HepG2 (cell line): ENCODE measurements at regions not wholly inside any gene's neighbourhood (a gene's known extent, or its start where the extent isn't known, plus 50 kb on each side); places are given as distances from the start of the nearest gene placed in this dataset.

Experiments
- ATAC-seq: fragments of 200-7000 bp; cut with Tn5 transposase; 3 replicates; pipeline ENCODE4 v1.9.1; 2020; ENCODE audit warnings: mild to moderate bottlenecking, moderate library complexity
- BruUV-seq: library from RNA; stranded (reverse); fragments of 400-500 nt; replicated peaks from 2 replicates; lab custom pipeline; 2021; lab: Mats Ljungman, UMichigan
- CTCF ChIA-PET: fragments of 300-600 bp; formaldehyde crosslinking; extraction: SDS; loops from one replicate; lab custom pipeline; 2021; ENCODE audit warnings: low total read pairs, inconsistent platforms, low intra/inter-chr PET ratio; lab: Yijun Ruan, JAX
- POLR2A ChIA-PET: fragments of 350-600 bp; sonication (Branson Sonifier 250); formaldehyde crosslinking; loops from one replicate; lab custom pipeline; 2020; ENCODE audit warnings: antibody characterized with exemption, inconsistent platforms; lab: Yijun Ruan, JAX
- DNase-seq: peaks from one replicate; pipeline ENCODE4 v3.0.0-alpha.2; 2015; ENCODE audit warnings: low spot score
- FAIRE-seq: peaks from 3 replicates; lab custom pipeline; 2011; peaks lifted over from hg19 to GRCh38; lab: Jason Lieb, UNC
- H2AFZ ChIP-seq: one replicate; pipeline ENCODE4 v1.6.1; 2011; ENCODE audit warnings: low read length, inconsistent platforms
- H3K27ac ChIP-seq: fragments of 300-600 bp; 3 replicates; pipeline ENCODE4 v1.8.0; 2011; ENCODE audit warnings: mixed run types, mild to moderate bottlenecking, mixed read lengths, low read length, inconsistent platforms; ENCODE audit not compliant: insufficient read depth; ENCODE audit errors: extremely low read length
- H3K27me3 ChIP-seq, 2 experiments: fragments of 200-600 bp in 1 of 2; 2 replicates in 1 of 2; 3 replicates in 1 of 2; pipeline versions ENCODE4 v1.6.0 to v1.8.0; 2011; ENCODE audit warnings: low read length in 2 of 2, mild to moderate bottlenecking in 2 of 2, moderate library complexity in 2 of 2, inconsistent platforms in 1 of 2; ENCODE audit not compliant: insufficient read depth in 2 of 2, control insufficient read depth in 1 of 2
- H3K36me3 ChIP-seq, 2 experiments: fragments of 200-600 bp in 1 of 2; replicated peaks in 1 of 2; 2 replicates in 1 of 2; 3 replicates in 1 of 2; pipeline versions ENCODE4 v1.5.1 to v1.8.0; 2011; ENCODE audit warnings: low read length in 2 of 2, inconsistent platforms in 1 of 2; ENCODE audit not compliant: insufficient read depth in 2 of 2, control insufficient read depth in 1 of 2
- H3K4me1 ChIP-seq: 2 replicates; pipeline ENCODE4 v1.5.1; 2012; ENCODE audit warnings: low read length, inconsistent platforms; ENCODE audit not compliant: insufficient read depth
- H3K4me2 ChIP-seq: 2 replicates; pipeline ENCODE4 v1.6.0; 2011; ENCODE audit warnings: low read depth, low read length, inconsistent platforms
- H3K4me3 ChIP-seq, 3 experiments: fragments of 200-600 bp in 1 of 3; sonication (generic), shearing (Covaris generic) in 1 of 3; replicated peaks in 1 of 3; 2 replicates each; pipeline ENCODE4 v1.5.1; 2011 to 2016; ENCODE audit warnings: low read length in 3 of 3, inconsistent platforms in 2 of 3, low read depth in 2 of 3, mild to moderate bottlenecking in 2 of 3, control low read depth in 1 of 3, mixed read lengths in 1 of 3; ENCODE audit not compliant: insufficient read depth in 1 of 3
- H3K79me2 ChIP-seq: one replicate; pipeline ENCODE4 v1.6.1; 2011; ENCODE audit warnings: low read length, inconsistent platforms; ENCODE audit not compliant: insufficient read depth
- H3K9ac ChIP-seq: 2 replicates; pipeline ENCODE4 v1.6.0; 2011; ENCODE audit warnings: mild to moderate bottlenecking, low read depth, low read length, inconsistent platforms; ENCODE audit not compliant: insufficient read depth
- H3K9me3 ChIP-seq: 2 replicates; pipeline ENCODE4 v1.5.1; 2012; ENCODE audit warnings: mild to moderate bottlenecking, low read length
- H4K20me1 ChIP-seq: 2 replicates; pipeline ENCODE4 v1.6.0; 2011; ENCODE audit warnings: inconsistent platforms, mild to moderate bottlenecking, low read length, moderate library complexity; ENCODE audit not compliant: insufficient read depth
- EP300 ChIP-seq, 3 experiments: sonication (generic) in 1 of 3; formaldehyde crosslinking in 1 of 3; IDR thresholded peaks; 2 replicates each; pipeline versions ENCODE4 v1.5.1 to v1.6.1; 2011 to 2020; ENCODE audit warnings: low read depth in 2 of 3, low read length in 2 of 3, borderline replicate concordance in 1 of 3, improper control_type of control experiment in 1 of 3, mild to moderate bottlenecking in 1 of 3, missing genetic modification reagents in 1 of 3, moderate library complexity in 1 of 3
- MEIS2 ChIP-seq: sonication (generic); formaldehyde crosslinking; IDR thresholded peaks from 2 replicates; pipeline ENCODE4 v1.9.0; 2021; ENCODE audit warnings: mild to moderate bottlenecking, missing genetic modification reagents
- PTBP1 ChIP-seq: fragments of 200-400 bp; formaldehyde crosslinking; IDR thresholded peaks from 2 replicates; pipeline ENCODE4 v1.6.1; 2018; ENCODE audit warnings: low read length, low read depth; ENCODE audit not compliant: poor library complexity, severe bottlenecking
- ZFP1 ChIP-seq: IDR thresholded peaks from 2 replicates; pipeline ENCODE4 v1.6.1; 2016
- ZNF33A ChIP-seq: sonication (generic); formaldehyde crosslinking; IDR thresholded peaks from 2 replicates; pipeline ENCODE4 v1.5.1; 2020; ENCODE audit warnings: missing genetic modification reagents, mild to moderate bottlenecking, moderate library complexity, borderline replicate concordance
- ZNF367 ChIP-seq: sonication (generic); formaldehyde crosslinking; IDR thresholded peaks from 2 replicates; pipeline ENCODE4 v1.4.0; 2020; ENCODE audit warnings: missing genetic modification reagents, borderline replicate concordance
- ZSCAN20 ChIP-seq: sonication (generic); formaldehyde crosslinking; IDR thresholded peaks from 2 replicates; pipeline ENCODE4 v1.4.0; 2020; ENCODE audit warnings: missing genetic modification reagents, mild to moderate bottlenecking, borderline replicate concordance
- WGBS: methylation state at CpG from one replicate; pipeline ENCODE4 v1.1.6; 2017; ENCODE audit warnings: low lambda C conversion rate; 5-methylcytosine and 5-hydroxymethylcytosine counted together
- in situ Hi-C: cut with HindIII; loops from 2 replicates; pipeline ENCODE4 v1.10.0; 2017; ENCODE audit warnings: low pct_unique_long_range_greater_than_20kb; ENCODE audit not compliant: extremely low pct_ligation_motif_present
- intact Hi-C: fragments of 100-400 bp; cut with micrococcal nuclease; formaldehyde crosslinking; loops from one replicate; pipeline ENCODE4 v1.10.0; 2022; ENCODE audit not compliant: unreplicated experiment
- TF ChIP-seq, protein P1 (sequence below): sonication (generic); formaldehyde crosslinking; IDR thresholded peaks from 2 replicates; pipeline ENCODE4 v1.9.0; 2021; ENCODE audit warnings: missing genetic modification reagents, mild to moderate bottlenecking, borderline replicate concordance
- TF ChIP-seq, protein P2 (sequence below): sonication (generic); formaldehyde crosslinking; IDR thresholded peaks from 2 replicates; pipeline ENCODE4 v1.5.1; 2020; ENCODE audit warnings: mild to moderate bottlenecking, missing genetic modification reagents

DNA sequence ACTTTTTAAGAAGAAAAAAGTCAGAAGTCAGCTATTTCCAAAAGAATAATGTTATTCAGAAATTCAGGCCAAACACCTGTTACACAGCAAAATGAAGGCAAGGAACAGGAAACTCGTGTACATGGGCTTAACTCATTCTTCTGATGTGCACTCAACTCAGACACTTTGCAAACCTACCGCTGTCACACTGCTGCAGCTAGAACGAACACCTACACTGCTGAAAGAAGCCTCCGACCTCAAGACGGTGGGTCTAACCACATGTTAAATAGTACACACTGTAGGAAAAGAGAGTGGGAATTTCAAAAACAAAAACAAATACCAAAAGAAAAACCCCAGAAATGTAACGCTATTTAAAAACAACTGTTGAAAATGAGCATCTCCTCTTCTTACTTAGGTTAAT lies 384.5 kb downstream of the IRX1 start:
- H2AFZ ChIP-seq, result no peak overlapping the region
- H3K4me2 ChIP-seq, result no peak overlapping the region
- H4K20me1 ChIP-seq, result no peaks in the 10 kb centered on the region
- FAIRE-seq (no peak), ATAC-seq (no peak), DNase-seq (no peak)
- H3K27ac ChIP-seq, result no peak overlapping the region
- H3K36me3 ChIP-seq, result no peaks in the 10 kb centered on the region
- intact Hi-C loops, result no loop called here
- POLR2A ChIA-PET, result no interaction called here
- TF ChIP-seq EP300 (IDR thresholded peaks at IDR 0.05; ENCODE audit: low read depth in 2 of 2, low read length in 2 of 2) (no peak), EP300 (CRISPR knock-in tag; IDR thresholded peaks at IDR 0.05; ENCODE audit: borderline replicate concordance) (no peak), PTBP1 (no peak), MEIS2 (no peak), ZSCAN20 (no peak), ZNF367 (no peak), ZFP1 (CRISPR knock-in tag) (no peak), ZNF33A (CRISPR knock-in tag) (no peak)
- TF ChIP-seq, protein P1, sequence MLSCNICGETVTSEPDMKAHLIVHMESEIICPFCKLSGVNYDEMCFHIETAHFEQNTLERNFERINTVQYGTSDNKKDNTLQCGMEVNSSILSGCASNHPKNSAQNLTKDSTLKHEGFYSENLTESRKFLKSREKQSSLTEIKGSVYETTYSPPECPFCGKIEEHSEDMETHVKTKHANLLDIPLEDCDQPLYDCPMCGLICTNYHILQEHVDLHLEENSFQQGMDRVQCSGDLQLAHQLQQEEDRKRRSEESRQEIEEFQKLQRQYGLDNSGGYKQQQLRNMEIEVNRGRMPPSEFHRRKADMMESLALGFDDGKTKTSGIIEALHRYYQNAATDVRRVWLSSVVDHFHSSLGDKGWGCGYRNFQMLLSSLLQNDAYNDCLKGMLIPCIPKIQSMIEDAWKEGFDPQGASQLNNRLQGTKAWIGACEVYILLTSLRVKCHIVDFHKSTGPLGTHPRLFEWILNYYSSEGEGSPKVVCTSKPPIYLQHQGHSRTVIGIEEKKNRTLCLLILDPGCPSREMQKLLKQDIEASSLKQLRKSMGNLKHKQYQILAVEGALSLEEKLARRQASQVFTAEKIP (CRISPR knock-in tag), result no peak
- TF ChIP-seq, protein P2, sequence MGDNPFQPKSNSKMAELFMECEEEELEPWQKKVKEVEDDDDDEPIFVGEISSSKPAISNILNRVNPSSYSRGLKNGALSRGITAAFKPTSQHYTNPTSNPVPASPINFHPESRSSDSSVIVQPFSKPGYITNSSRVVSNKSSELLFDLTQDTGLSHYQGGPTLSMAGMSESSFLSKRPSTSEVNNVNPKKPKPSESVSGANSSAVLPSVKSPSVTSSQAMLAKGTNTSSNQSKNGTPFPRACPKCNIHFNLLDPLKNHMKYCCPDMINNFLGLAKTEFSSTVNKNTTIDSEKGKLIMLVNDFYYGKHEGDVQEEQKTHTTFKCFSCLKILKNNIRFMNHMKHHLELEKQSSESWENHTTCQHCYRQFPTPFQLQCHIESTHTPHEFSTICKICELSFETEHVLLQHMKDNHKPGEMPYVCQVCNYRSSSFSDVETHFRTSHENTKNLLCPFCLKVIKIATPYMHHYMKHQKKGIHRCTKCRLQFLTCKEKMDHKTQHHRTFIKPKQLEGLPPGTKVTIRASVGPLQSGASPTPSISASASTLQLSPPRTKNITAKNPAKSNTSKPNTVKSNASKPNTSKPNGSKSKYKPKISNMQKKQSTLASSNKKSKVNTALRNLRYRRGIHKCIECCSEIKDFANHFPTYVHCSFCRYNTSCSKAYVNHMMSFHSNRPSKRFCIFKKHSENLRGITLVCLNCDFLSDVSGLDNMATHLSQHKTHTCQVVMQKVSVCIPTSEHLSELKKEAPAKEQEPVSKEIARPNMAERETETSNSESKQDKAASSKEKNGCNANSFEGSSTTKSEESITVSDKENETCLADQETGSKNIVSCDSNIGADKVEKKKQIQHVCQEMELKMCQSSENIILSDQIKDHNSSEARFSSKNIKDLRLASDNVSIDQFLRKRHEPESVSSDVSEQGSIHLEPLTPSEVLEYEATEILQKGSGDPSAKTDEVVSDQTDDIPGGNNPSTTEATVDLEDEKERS (CRISPR knock-in tag), result no peak
- CTCF ChIA-PET, result no interaction called here
- H3K4me3 ChIP-seq, result no peak overlapping the region
- no peaks in the 10 kb centered on the region for H3K27me3 ChIP-seq
- no TSS peak for BruUV-seq
- H3K9me3 ChIP-seq, result peaks cover 67% of the 10 kb centered on the region
- H3K79me2 ChIP-seq, result no peaks in the 10 kb centered on the region
- no peaks in the 10 kb centered on the region for H3K4me1 ChIP-seq
- 25% methylated on average over 6 of the region's 6 CpGs for WGBS
- in situ Hi-C loops, result no loop called here
- no peak overlapping the region for H3K9ac ChIP-seq
